A673 (cell line): ENCODE measurements at regions not wholly inside any gene's neighbourhood (a gene's known extent, or its start where the extent isn't known, plus 50 kb on each side); places are given as distances from the start of the nearest gene placed in this dataset.

Experiments used
- BruUV-seq: library from RNA; stranded (reverse); fragments of 400-500 nt; replicated peaks from 2 replicates; lab custom pipeline; 2021; lab: Mats Ljungman, UMichigan
- CTCF ChIA-PET: fragments of 300-600 bp; sonication (Branson Sonifier 250); formaldehyde crosslinking; loops from one replicate; lab custom pipeline; 2022; ENCODE audit warnings: antibody characterized with exemption; lab: Charles Lee
- POLR2A ChIA-PET: fragments of 300-600 bp; sonication (Branson Sonifier 250); formaldehyde crosslinking; loops from one replicate; lab custom pipeline; 2022; ENCODE audit warnings: antibody characterized with exemption; ENCODE audit not compliant: low non-redundant PET; lab: Charles Lee
- DNase-seq: peaks from one replicate; pipeline ENCODE4 v3.0.0-alpha.2; 2015; ENCODE audit warnings: low spot score
- H3K27ac ChIP-seq: fragments of 200-600 bp; sonication (generic); 2 replicates; pipeline ENCODE4 v1.5.1; 2016; ENCODE audit warnings: mixed run types, low read depth, mild to moderate bottlenecking, mixed read lengths, antibody characterized with exemption, low read length; ENCODE audit not compliant: poor library complexity, severe bottlenecking
- H3K27me3 ChIP-seq: fragments of 200-600 bp; sonication (generic); replicated peaks from 2 replicates; pipeline ENCODE4 v1.6.1; 2017; ENCODE audit warnings: mixed run types, low read depth, mild to moderate bottlenecking, mixed read lengths, antibody characterized with exemption, low read length; ENCODE audit not compliant: insufficient read depth, poor library complexity
- H3K36me3 ChIP-seq: fragments of 200-600 bp; sonication (generic); 2 replicates; pipeline ENCODE4 v1.6.1; 2016; ENCODE audit warnings: mixed run types, mild to moderate bottlenecking, mixed read lengths, antibody characterized with exemption, low read length; ENCODE audit not compliant: insufficient read depth, poor library complexity, severe bottlenecking
- H3K4me1 ChIP-seq: fragments of 200-600 bp; sonication (generic); 2 replicates; pipeline ENCODE4 v1.6.1; 2017; ENCODE audit warnings: mixed run types, mild to moderate bottlenecking, mixed read lengths, antibody characterized with exemption, low read length; ENCODE audit not compliant: insufficient read depth, poor library complexity, severe bottlenecking
- H3K4me3 ChIP-seq: fragments of 200-600 bp; sonication (generic); 2 replicates; pipeline ENCODE4 v1.5.1; 2016; ENCODE audit warnings: low read depth, mixed run types, mild to moderate bottlenecking, mixed read lengths, low read length; ENCODE audit not compliant: poor library complexity, severe bottlenecking
- H3K9me3 ChIP-seq: fragments of 200-600 bp; sonication (generic); 2 replicates; pipeline ENCODE4 v1.6.1; 2016; ENCODE audit warnings: mixed run types, low read depth, mild to moderate bottlenecking, mixed read lengths, antibody characterized with exemption, low read length; ENCODE audit not compliant: poor library complexity, severe bottlenecking
- CTCF ChIP-seq: fragments of 300-800, 200-600 bp; sonication (generic); conservative IDR thresholded peaks from 2 replicates; pipeline ENCODE4 v1.5.1; 2017; ENCODE audit warnings: low read depth, mild to moderate bottlenecking, antibody characterized with exemption, low read length, moderate library complexity, mixed read lengths
- EZH2 ChIP-seq: fragments of 200-600 bp; sonication (generic); IDR thresholded peaks from 2 replicates; pipeline ENCODE4 v1.6.1; 2017; ENCODE audit warnings: borderline replicate concordance, low read depth, mild to moderate bottlenecking, mixed read lengths, antibody characterized with exemption, low read length; ENCODE audit not compliant: poor library complexity, severe bottlenecking
- intact Hi-C: fragments of 100-400 bp; cut with micrococcal nuclease; formaldehyde crosslinking; loops from one replicate; pipeline ENCODE4 v1.10.0; 2022; ENCODE audit not compliant: unreplicated experiment

- ChIA-PET POLR2A (no interaction called here), CTCF (no interaction called here)
- H3K27me3 ChIP-seq, result no peaks in the 10 kb centered on the region
- no TSS peak for BruUV-seq
- H3K4me3 ChIP-seq, result no peak overlapping the region
- H3K36me3 ChIP-seq, result no peaks in the 10 kb centered on the region
- no peak for DNase-seq
- no peak overlapping the region for H3K27ac ChIP-seq
- intact Hi-C loops, result no loop called here
- no peak for TF ChIP-seq EZH2
- TF ChIP-seq CTCF, result no peak
- H3K4me1 ChIP-seq, result no peaks in the 10 kb centered on the region
- no peaks in the 10 kb centered on the region for H3K9me3 ChIP-seq
Measured at GRCh38 chr11:127616158-127616557, 615.6 kb upstream of the KIRREL3 start.

- BruUV-seq, result no TSS peak
- H3K27ac ChIP-seq, result no peak overlapping the region
- H3K9me3 ChIP-seq, result no peaks in the 10 kb centered on the region
- no peak overlapping the region for H3K4me3 ChIP-seq
- TF ChIP-seq EZH2, result no peak
- ChIA-PET POLR2A (no interaction called here), CTCF (no interaction called here)
- intact Hi-C loops, result no loop called here
- H3K4me1 ChIP-seq, result no peaks in the 10 kb centered on the region
- peaks cover 8% of the 10 kb centered on the region for H3K27me3 ChIP-seq
- no peak for DNase-seq
- H3K36me3 ChIP-seq, result no peaks in the 10 kb centered on the region
Measured at GRCh38 chr11:127612607-127613006, 612.0 kb upstream of the KIRREL3 start.

GRCh38 chr11:127609025-127609773 lies 608.6 kb upstream of the KIRREL3 start:
- POLR2A ChIA-PET, result no interaction called here

More at GRCh38 chr11:127609025-127609773, 608.6 kb upstream of the KIRREL3 start:
- Histone ChIP-seq H3K36me3 (no peaks in the 10 kb centered on the region), H3K27me3 (peaks cover 16% of the 10 kb centered on the region), H3K4me3 (no peak overlapping the region), H3K4me1 (no peaks in the 10 kb centered on the region), H3K27ac (no peak overlapping the region), H3K9me3 (no peaks in the 10 kb centered on the region)
- intact Hi-C loops, result no loop called here
- no TSS peak for BruUV-seq
- no peak for TF ChIP-seq CTCF
- no peak for TF ChIP-seq EZH2
- no peak for DNase-seq
- CTCF ChIA-PET, result no interaction called here
